ENCODE measurements at regions not wholly inside any gene's neighbourhood (a gene's known extent, or its start where the extent isn't known, plus 50 kb on each side); places are given as distances from the start of the nearest gene placed in this dataset.

- CTCF ChIA-PET: no interaction called here
- Histone ChIP-seq H3K4me1 (ENCODE audit: insufficient read depth, low read length) (no peaks in the 10 kb centered on the region), H3K79me2 (ENCODE audit: low read length) (no peaks in the 10 kb centered on the region), H3K27ac (ENCODE audit: low read length) (no peak overlapping the region), H3K9me2 (replicated peaks; ENCODE audit: low read length) (no peaks in the 10 kb centered on the region), H3K36me3 (ENCODE audit: low read depth, low read length) (no peaks in the 10 kb centered on the region), H3F3A (ENCODE audit: low read length, unreplicated experiment) (no peaks in the 10 kb centered on the region), H3K4me3 (ENCODE audit: low read length) (no peak overlapping the region), H3K27me3 (ENCODE audit: low read length) (peaks cover 57% of the 10 kb centered on the region), H4K20me1 (ENCODE audit: low read length) (no peaks in the 10 kb centered on the region), H3K4me2 (ENCODE audit: low read length) (no peak overlapping the region), H2AFZ (ENCODE audit: low read length) (no peak overlapping the region), H3K9me3 (ENCODE audit: low read length) (no peaks in the 10 kb centered on the region), H3K9ac (ENCODE audit: low read length) (no peak overlapping the region)
- ATAC-seq (no peak), DNase-seq (no peak)
- TF ChIP-seq EZH2phosphoT487 (IDR thresholded peaks at IDR 0.05; ENCODE audit: borderline replicate concordance, low read length) (no peak), EZH2 (IDR thresholded peaks at IDR 0.05; ENCODE audit: low read length, unreplicated experiment) (no peak), CTCF (conservative IDR thresholded peaks at IDR 0.05; ENCODE audit: low read depth, low read length) (no peak)
- intact Hi-C loops (cut with micrococcal nuclease): no loop called here
- POLR2A ChIA-PET (ENCODE audit: unreplicated experiment): no interaction called here
- no TSS peak for BruUV-seq (replicated peaks)
Observed at GRCh38 chr10:118173296-118173695, 126.6 kb upstream of the RAB11FIP2 start.

DNA sequence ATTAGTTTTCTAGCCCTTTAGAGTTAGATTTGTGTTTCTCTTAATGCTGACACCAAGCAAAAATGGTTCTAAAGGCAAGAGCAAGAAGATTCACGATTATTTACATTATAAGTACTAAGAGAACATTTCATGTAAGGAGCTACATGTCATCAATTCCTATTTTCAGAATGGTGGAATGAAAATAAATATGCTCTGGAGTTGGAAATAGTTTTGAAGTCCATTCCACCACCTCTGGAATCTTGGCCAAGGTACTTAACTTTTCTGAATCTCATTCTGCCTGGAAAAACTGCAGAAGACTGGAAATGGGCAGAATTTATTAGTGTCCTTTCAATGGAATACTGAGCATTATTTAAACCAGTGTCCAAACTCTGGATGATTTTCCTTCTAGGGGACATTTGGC is 125.1 kb upstream of the RAB11FIP2 start:
- Histone ChIP-seq H4K20me1 (ENCODE audit: low read length) (no peaks in the 10 kb centered on the region), H3K27me3 (ENCODE audit: low read length) (peaks cover 56% of the 10 kb centered on the region), H3F3A (ENCODE audit: low read length, unreplicated experiment) (no peaks in the 10 kb centered on the region), H3K9me3 (ENCODE audit: low read length) (no peaks in the 10 kb centered on the region), H3K9me2 (replicated peaks; ENCODE audit: low read length) (no peaks in the 10 kb centered on the region), H3K4me1 (ENCODE audit: insufficient read depth, low read length) (no peaks in the 10 kb centered on the region), H3K79me2 (ENCODE audit: low read length) (no peaks in the 10 kb centered on the region), H3K9ac (ENCODE audit: low read length) (no peak overlapping the region), H3K36me3 (ENCODE audit: low read depth, low read length) (no peaks in the 10 kb centered on the region), H3K4me2 (ENCODE audit: low read length) (no peak overlapping the region), H3K4me3 (ENCODE audit: low read length) (no peak overlapping the region), H2AFZ (ENCODE audit: low read length) (no peak overlapping the region), H3K27ac (ENCODE audit: low read length) (no peak overlapping the region)
- ChIA-PET CTCF (no interaction called here), POLR2A (ENCODE audit: unreplicated experiment) (no interaction called here)
- DNase-seq (no peak), ATAC-seq (no peak)
- no TSS peak for BruUV-seq (replicated peaks)
- no peak for TF ChIP-seq EZH2phosphoT487 (IDR thresholded peaks at IDR 0.05; ENCODE audit: borderline replicate concordance, low read length)
- intact Hi-C loops (cut with micrococcal nuclease): no loop called here

DNA sequence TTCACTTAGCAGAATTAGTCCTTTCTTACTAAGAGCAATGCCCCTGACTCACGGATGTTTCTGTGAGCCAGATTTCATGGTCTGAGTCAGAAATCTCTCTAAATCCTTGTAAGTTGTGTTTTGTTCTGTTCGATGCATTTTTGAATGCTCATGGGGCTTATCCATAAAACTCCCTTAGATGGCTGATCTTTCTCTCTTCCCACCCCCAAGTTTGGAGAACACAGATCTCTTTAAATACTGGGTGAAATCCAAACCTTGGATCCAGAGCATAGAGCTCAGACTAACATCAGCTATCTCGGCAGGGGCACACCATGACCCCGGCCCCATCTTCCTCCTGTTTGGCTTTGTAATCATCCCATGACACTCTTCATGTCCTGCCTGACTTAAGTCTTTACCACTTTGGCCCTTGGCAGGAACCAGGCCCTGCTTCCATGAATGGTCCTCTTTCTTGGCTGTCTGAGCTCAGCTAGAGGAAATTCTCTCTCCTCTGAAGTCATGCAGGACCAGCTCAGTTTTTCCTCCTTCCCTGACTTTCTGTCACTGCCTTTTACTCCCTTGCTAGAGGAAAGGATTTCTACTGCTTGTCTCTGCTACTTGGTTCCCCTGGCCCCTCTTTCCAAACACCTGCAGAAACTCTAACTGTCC is 120.4 kb upstream of the RAB11FIP2 start:
- CTCF ChIA-PET: no interaction called here
- no peak for TF ChIP-seq CTCF (conservative IDR thresholded peaks at IDR 0.05; ENCODE audit: low read depth, low read length)
- no peak for TF ChIP-seq EZH2phosphoT487 (IDR thresholded peaks at IDR 0.05; ENCODE audit: borderline replicate concordance, low read length)
- no peak for TF ChIP-seq EZH2 (IDR thresholded peaks at IDR 0.05; ENCODE audit: low read length, unreplicated experiment)

More for the DNA sequence above, 120.4 kb upstream of the RAB11FIP2 start:
- Histone ChIP-seq H4K20me1 (ENCODE audit: low read length) (no peaks in the 10 kb centered on the region), H3K27me3 (ENCODE audit: low read length) (peaks cover 47% of the 10 kb centered on the region), H3F3A (ENCODE audit: low read length, unreplicated experiment) (no peaks in the 10 kb centered on the region), H3K9me2 (replicated peaks; ENCODE audit: low read length) (no peaks in the 10 kb centered on the region), H3K4me1 (ENCODE audit: insufficient read depth, low read length) (no peaks in the 10 kb centered on the region), H3K4me2 (ENCODE audit: low read length) (no peak overlapping the region), H2AFZ (ENCODE audit: low read length) (no peak overlapping the region), H3K9ac (ENCODE audit: low read length) (no peak overlapping the region), H3K27ac (ENCODE audit: low read length) (no peak overlapping the region), H3K9me3 (ENCODE audit: low read length) (no peaks in the 10 kb centered on the region), H3K36me3 (ENCODE audit: low read depth, low read length) (no peaks in the 10 kb centered on the region), H3K79me2 (ENCODE audit: low read length) (no peaks in the 10 kb centered on the region), H3K4me3 (ENCODE audit: low read length) (no peak overlapping the region)
- ATAC-seq (no peak), DNase-seq (no peak)
- no TSS peak for BruUV-seq (replicated peaks)
- intact Hi-C loops (cut with micrococcal nuclease): no loop called here
- POLR2A ChIA-PET (ENCODE audit: unreplicated experiment): no interaction called here

All from PC-3 (cell line).